HEK293 (cell line): ENCODE measurements at regions not wholly inside any gene's neighbourhood (a gene's known extent, or its start where the extent isn't known, plus 50 kb on each side); places are given as distances from the start of the nearest gene placed in this dataset.

Experiments used
- CTCF ChIA-PET: fragments of 350-600 bp; formaldehyde crosslinking; extraction: SDS; loops from one replicate; lab custom pipeline; 2021; ENCODE audit warnings: antibody characterized with exemption; lab: Yijun Ruan, JAX
- POLR2A ChIA-PET: fragments of 300-600 bp; formaldehyde crosslinking; extraction: SDS; loops from one replicate; lab custom pipeline; 2020; ENCODE audit warnings: antibody characterized with exemption, inconsistent platforms; lab: Yijun Ruan, JAX
- H3K27ac ChIP-seq: fragments of 200-500 bp; sonication (Bioruptor generic); 2 replicates; pipeline ENCODE4 v1.5.1; 2014; ENCODE audit warnings: low read depth, low read length, control low read depth, inconsistent platforms; ENCODE audit errors: extremely low read depth
- H3K36me3 ChIP-seq, 2 experiments: fragments of 200-500 bp in 1 of 2; sonication (Bioruptor generic) in 1 of 2; 1 replicate in 1 of 2; 2 replicates in 1 of 2; pipeline ENCODE4 v1.5.1; 2014 to 2017; ENCODE audit warnings: inconsistent platforms in 2 of 2, low read length in 2 of 2; ENCODE audit not compliant: control insufficient read depth in 2 of 2, insufficient read depth in 1 of 2
- H3K4me1 ChIP-seq: fragments of 200-500 bp; sonication (Bioruptor generic); 2 replicates; pipeline ENCODE4 v1.5.1; 2014; ENCODE audit warnings: mild to moderate bottlenecking, low read length, inconsistent platforms; ENCODE audit not compliant: control insufficient read depth, insufficient read depth
- H3K4me3 ChIP-seq: 2 replicates; pipeline ENCODE4 v1.5.1; 2011; ENCODE audit warnings: low read depth, mild to moderate bottlenecking, control low read depth, low read length, moderate library complexity
- H3K9me3 ChIP-seq: fragments of 200-500 bp; sonication (Bioruptor generic); 2 replicates; pipeline ENCODE4 v1.5.1; 2014; ENCODE audit warnings: low read depth, low read length, inconsistent platforms; ENCODE audit not compliant: control insufficient read depth, insufficient read depth
- ZBTB1 ChIP-seq: fragments of 450-650 bp; formaldehyde crosslinking; IDR thresholded peaks from 2 replicates; pipeline ENCODE4 v1.5.1; 2016; ENCODE audit warnings: missing biosample characterization, missing genetic modification characterization
- ZBTB7A ChIP-seq: fragments of 450-650 bp; formaldehyde crosslinking; IDR thresholded peaks from 2 replicates; pipeline ENCODE4 v1.5.1; 2016; ENCODE audit warnings: low read depth, missing biosample characterization, missing genetic modification characterization
- ZFP41 ChIP-seq: fragments of 450-650 bp; formaldehyde crosslinking; IDR thresholded peaks from 2 replicates; pipeline ENCODE4 v1.5.1; 2016; ENCODE audit warnings: missing biosample characterization, missing genetic modification characterization, borderline replicate concordance
- ZNF155 ChIP-seq: fragments of 450-650 bp; formaldehyde crosslinking; IDR thresholded peaks from 2 replicates; pipeline ENCODE4 v1.5.1; 2016; ENCODE audit warnings: missing biosample characterization, missing genetic modification characterization
- ZNF394 ChIP-seq: fragments of 450-650 bp; formaldehyde crosslinking; IDR thresholded peaks from 2 replicates; pipeline ENCODE4 v1.5.1; 2016; ENCODE audit warnings: missing biosample characterization, missing genetic modification characterization, mild to moderate bottlenecking, moderate library complexity, borderline replicate concordance
- ZNF585B ChIP-seq: fragments of 450-650 bp; formaldehyde crosslinking; IDR thresholded peaks from 2 replicates; pipeline ENCODE4 v1.5.1; 2016; ENCODE audit warnings: missing biosample characterization, missing genetic modification characterization
- ZNF626 ChIP-seq: fragments of 450-650 bp; sonication (Bioruptor Pico); formaldehyde crosslinking; IDR thresholded peaks from 2 replicates; pipeline ENCODE4 v1.5.1; 2018; ENCODE audit warnings: missing biosample characterization, missing genetic modification characterization, inconsistent platforms
- ZSCAN30 ChIP-seq: fragments of 450-650 bp; IDR thresholded peaks from 2 replicates; pipeline ENCODE4 v1.5.1; 2018; ENCODE audit warnings: missing biosample characterization, mild to moderate bottlenecking, missing genetic modification characterization, moderate library complexity
- TF ChIP-seq, protein P1 (sequence below): fragments of 450-650 bp; formaldehyde crosslinking; conservative IDR thresholded peaks from 2 replicates; pipeline ENCODE4 v1.5.1; 2016; ENCODE audit warnings: low read depth, missing biosample characterization, missing genetic modification characterization
- TF ChIP-seq, protein P2 (sequence below): fragments of 450-650 bp; formaldehyde crosslinking; IDR thresholded peaks from 2 replicates; pipeline ENCODE4 v1.5.1; 2016; ENCODE audit warnings: missing biosample characterization, missing genetic modification characterization
- TF ChIP-seq, protein P3 (sequence below): fragments of 450-650 bp; formaldehyde crosslinking; IDR thresholded peaks from 2 replicates; pipeline ENCODE4 v1.5.1; 2016; ENCODE audit warnings: missing biosample characterization, missing genetic modification characterization
- TF ChIP-seq, protein P4 (sequence below): fragments of 450-650 bp; formaldehyde crosslinking; IDR thresholded peaks from 2 replicates; pipeline ENCODE4 v1.5.1; 2016; ENCODE audit warnings: missing biosample characterization, missing genetic modification characterization
- TF ChIP-seq, protein P5 (sequence below): fragments of 450-650 bp; formaldehyde crosslinking; IDR thresholded peaks from 2 replicates; pipeline ENCODE4 v1.5.1; 2016; ENCODE audit warnings: missing biosample characterization, missing genetic modification characterization, low read depth
- TF ChIP-seq, protein P6 (sequence below): fragments of 450-650 bp; formaldehyde crosslinking; IDR thresholded peaks from 2 replicates; pipeline ENCODE4 v1.5.1; 2016; ENCODE audit warnings: missing biosample characterization, missing genetic modification characterization

DNA sequence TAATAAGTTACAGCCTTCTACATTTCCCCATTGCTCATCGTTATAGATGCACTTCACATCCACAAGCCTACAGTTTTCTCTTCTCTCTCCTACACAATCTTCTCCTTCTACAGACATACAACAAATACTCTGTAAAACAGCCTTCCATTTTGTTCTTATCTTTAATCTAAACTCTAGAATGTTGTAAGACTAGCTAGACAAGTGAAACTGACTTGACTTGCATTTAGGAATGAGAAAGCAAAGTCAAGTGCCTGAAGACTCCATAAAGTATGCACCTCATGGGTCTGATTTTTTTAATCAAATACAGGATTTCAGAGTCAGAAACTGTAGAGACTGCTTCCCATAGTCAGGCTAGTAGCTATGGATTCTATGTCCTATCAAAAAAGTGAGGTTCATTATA lies 190.3 kb downstream of the KLHL28 start:
- TF ChIP-seq ZBTB1 (tag by site-specific recombination) (no peak), ZNF626 (tag by site-specific recombination) (no peak), ZNF394 (tag by site-specific recombination) (no peak), ZBTB7A (tag by site-specific recombination) (no peak), ZNF155 (tag by site-specific recombination) (no peak), ZNF585B (tag by site-specific recombination) (no peak), ZSCAN30 (tag by site-specific recombination) (no peak), ZFP41 (tag by site-specific recombination) (no peak)
- TF ChIP-seq, protein P1, sequence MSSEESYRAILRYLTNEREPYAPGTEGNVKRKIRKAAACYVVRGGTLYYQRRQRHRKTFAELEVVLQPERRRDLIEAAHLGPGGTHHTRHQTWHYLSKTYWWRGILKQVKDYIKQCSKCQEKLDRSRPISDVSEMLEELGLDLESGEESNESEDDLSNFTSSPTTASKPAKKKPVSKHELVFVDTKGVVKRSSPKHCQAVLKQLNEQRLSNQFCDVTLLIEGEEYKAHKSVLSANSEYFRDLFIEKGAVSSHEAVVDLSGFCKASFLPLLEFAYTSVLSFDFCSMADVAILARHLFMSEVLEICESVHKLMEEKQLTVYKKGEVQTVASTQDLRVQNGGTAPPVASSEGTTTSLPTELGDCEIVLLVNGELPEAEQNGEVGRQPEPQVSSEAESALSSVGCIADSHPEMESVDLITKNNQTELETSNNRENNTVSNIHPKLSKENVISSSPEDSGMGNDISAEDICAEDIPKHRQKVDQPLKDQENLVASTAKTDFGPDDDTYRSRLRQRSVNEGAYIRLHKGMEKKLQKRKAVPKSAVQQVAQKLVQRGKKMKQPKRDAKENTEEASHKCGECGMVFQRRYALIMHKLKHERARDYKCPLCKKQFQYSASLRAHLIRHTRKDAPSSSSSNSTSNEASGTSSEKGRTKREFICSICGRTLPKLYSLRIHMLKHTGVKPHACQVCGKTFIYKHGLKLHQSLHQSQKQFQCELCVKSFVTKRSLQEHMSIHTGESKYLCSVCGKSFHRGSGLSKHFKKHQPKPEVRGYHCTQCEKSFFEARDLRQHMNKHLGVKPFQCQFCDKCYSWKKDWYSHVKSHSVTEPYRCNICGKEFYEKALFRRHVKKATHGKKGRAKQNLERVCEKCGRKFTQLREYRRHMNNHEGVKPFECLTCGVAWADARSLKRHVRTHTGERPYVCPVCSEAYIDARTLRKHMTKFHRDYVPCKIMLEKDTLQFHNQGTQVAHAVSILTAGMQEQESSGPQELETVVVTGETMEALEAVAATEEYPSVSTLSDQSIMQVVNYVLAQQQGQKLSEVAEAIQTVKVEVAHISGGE: no peak
- TF ChIP-seq, protein P2, sequence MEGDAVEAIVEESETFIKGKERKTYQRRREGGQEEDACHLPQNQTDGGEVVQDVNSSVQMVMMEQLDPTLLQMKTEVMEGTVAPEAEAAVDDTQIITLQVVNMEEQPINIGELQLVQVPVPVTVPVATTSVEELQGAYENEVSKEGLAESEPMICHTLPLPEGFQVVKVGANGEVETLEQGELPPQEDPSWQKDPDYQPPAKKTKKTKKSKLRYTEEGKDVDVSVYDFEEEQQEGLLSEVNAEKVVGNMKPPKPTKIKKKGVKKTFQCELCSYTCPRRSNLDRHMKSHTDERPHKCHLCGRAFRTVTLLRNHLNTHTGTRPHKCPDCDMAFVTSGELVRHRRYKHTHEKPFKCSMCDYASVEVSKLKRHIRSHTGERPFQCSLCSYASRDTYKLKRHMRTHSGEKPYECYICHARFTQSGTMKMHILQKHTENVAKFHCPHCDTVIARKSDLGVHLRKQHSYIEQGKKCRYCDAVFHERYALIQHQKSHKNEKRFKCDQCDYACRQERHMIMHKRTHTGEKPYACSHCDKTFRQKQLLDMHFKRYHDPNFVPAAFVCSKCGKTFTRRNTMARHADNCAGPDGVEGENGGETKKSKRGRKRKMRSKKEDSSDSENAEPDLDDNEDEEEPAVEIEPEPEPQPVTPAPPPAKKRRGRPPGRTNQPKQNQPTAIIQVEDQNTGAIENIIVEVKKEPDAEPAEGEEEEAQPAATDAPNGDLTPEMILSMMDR: no peak
- TF ChIP-seq, protein P3, sequence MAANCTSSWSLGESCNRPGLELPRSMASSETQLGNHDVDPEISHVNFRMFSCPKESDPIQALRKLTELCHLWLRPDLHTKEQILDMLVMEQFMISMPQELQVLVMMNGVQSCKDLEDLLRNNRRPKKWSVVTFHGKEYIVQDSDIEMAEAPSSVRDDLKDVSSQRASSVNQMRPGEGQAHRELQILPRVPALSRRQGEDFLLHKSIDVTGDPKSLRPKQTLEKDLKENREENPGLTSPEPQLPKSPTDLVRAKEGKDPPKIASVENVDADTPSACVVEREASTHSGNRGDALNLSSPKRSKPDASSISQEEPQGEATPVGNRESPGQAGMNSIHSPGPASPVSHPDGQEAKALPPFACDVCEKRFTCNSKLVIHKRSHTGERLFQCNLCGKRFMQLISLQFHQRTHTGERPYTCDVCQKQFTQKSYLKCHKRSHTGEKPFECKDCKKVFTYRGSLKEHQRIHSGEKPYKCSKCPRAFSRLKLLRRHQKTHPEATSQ (tag by site-specific recombination): no peak
- TF ChIP-seq, protein P4, sequence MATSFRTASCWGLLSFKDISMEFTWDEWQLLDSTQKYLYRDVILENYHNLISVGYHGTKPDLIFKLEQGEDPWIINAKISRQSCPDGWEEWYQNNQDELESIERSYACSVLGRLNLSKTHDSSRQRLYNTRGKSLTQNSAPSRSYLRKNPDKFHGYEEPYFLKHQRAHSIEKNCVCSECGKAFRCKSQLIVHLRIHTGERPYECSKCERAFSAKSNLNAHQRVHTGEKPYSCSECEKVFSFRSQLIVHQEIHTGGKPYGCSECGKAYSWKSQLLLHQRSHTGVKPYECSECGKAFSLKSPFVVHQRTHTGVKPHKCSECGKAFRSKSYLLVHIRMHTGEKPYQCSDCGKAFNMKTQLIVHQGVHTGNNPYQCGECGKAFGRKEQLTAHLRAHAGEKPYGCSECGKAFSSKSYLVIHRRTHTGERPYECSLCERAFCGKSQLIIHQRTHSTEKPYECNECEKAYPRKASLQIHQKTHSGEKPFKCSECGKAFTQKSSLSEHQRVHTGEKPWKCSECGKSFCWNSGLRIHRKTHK (tag by site-specific recombination): no peak
- TF ChIP-seq, protein P5, sequence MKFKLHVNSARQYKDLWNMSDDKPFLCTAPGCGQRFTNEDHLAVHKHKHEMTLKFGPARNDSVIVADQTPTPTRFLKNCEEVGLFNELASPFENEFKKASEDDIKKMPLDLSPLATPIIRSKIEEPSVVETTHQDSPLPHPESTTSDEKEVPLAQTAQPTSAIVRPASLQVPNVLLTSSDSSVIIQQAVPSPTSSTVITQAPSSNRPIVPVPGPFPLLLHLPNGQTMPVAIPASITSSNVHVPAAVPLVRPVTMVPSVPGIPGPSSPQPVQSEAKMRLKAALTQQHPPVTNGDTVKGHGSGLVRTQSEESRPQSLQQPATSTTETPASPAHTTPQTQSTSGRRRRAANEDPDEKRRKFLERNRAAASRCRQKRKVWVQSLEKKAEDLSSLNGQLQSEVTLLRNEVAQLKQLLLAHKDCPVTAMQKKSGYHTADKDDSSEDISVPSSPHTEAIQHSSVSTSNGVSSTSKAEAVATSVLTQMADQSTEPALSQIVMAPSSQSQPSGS (tag by site-specific recombination): no peak
- TF ChIP-seq, protein P6, sequence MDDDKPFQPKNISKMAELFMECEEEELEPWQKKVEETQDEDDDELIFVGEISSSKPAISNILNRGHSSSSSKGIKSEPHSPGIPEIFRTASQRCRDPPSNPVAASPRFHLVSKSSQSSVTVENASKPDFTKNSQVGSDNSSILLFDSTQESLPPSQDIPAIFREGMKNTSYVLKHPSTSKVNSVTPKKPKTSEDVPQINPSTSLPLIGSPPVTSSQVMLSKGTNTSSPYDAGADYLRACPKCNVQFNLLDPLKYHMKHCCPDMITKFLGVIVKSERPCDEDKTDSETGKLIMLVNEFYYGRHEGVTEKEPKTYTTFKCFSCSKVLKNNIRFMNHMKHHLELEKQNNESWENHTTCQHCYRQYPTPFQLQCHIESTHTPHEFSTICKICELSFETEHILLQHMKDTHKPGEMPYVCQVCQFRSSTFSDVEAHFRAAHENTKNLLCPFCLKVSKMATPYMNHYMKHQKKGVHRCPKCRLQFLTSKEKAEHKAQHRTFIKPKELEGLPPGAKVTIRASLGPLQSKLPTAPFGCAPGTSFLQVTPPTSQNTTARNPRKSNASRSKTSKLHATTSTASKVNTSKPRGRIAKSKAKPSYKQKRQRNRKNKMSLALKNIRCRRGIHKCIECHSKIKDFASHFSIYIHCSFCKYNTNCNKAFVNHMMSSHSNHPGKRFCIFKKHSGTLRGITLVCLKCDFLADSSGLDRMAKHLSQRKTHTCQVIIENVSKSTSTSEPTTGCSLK (tag by site-specific recombination): no peak
- ChIA-PET POLR2A (no interaction called here), CTCF (no interaction called here)
- H3K36me3 ChIP-seq: no peaks in the 10 kb centered on the region
- no peak overlapping the region for H3K27ac ChIP-seq
- no peaks in the 10 kb centered on the region for H3K4me1 ChIP-seq
- no peaks in the 10 kb centered on the region for H3K9me3 ChIP-seq
- H3K4me3 ChIP-seq: no peak overlapping the region
